ENCODE measurements at regions not wholly inside any gene's neighbourhood (a gene's known extent, or its start where the extent isn't known, plus 50 kb on each side); places are given as distances from the start of the nearest gene placed in this dataset.

DNA sequence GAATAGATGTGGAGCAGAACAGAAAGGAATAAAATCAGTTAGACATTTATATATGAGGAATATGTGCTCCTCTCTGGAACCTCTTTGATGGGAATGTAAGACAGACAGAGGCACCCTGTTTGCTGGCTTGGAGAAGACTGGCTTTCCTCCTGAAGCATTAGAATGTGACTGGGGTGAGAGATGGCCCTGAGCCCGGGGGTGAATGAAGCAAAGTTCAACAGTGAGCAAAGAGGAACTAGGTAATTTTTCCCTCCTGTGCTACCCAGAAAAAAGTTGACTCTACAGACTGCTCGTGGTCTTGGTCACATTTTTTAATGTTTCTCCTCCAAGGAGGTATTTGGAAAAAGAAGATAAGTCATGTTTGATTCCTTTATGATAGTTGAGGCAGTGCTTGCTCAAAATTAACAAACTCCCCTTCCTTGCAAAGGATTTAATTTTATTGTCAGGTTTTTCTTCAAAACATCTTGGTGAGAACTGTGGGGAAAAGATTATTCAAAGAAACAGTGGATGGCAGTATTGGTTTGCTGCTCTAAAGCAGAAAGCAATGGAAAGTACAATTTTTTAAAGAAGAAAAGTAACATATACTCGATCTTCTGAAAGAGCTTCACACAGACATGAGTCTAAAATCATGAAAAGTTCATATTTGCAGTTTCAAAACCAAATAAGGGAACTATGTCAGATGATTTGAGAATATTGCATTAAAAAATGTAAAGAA is 370.4 kb upstream of the CDIN1 start:
- FAIRE-seq = no peak
- no peak for DNase-seq
- Histone ChIP-seq H3K4me1 (no peaks in the 10 kb centered on the region), H3K27ac (no peak overlapping the region), H3K9me3 (no peaks in the 10 kb centered on the region), H3K27me3 (no peaks in the 10 kb centered on the region), H3K36me3 (no peaks in the 10 kb centered on the region), H3K4me3 (no peak overlapping the region)
- WGBS, 2 donors = 38 to 45% methylated on average over 3 of the region's 3 CpGs
- intact Hi-C loops (cut with DNase I) = no loop called here
- TF ChIP-seq, protein P1, sequence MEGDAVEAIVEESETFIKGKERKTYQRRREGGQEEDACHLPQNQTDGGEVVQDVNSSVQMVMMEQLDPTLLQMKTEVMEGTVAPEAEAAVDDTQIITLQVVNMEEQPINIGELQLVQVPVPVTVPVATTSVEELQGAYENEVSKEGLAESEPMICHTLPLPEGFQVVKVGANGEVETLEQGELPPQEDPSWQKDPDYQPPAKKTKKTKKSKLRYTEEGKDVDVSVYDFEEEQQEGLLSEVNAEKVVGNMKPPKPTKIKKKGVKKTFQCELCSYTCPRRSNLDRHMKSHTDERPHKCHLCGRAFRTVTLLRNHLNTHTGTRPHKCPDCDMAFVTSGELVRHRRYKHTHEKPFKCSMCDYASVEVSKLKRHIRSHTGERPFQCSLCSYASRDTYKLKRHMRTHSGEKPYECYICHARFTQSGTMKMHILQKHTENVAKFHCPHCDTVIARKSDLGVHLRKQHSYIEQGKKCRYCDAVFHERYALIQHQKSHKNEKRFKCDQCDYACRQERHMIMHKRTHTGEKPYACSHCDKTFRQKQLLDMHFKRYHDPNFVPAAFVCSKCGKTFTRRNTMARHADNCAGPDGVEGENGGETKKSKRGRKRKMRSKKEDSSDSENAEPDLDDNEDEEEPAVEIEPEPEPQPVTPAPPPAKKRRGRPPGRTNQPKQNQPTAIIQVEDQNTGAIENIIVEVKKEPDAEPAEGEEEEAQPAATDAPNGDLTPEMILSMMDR (IDR thresholded peaks at IDR 0.05) = no peak
- ATAC-seq = no peak

GRCh38 chr15:36210426-36210825 is 369.0 kb upstream of the CDIN1 start:
- Histone ChIP-seq H3K27me3 (no peaks in the 10 kb centered on the region), H3K9me3 (no peaks in the 10 kb centered on the region), H3K36me3 (no peaks in the 10 kb centered on the region), H3K27ac (no peak overlapping the region), H3K4me1 (no peaks in the 10 kb centered on the region), H3K4me3 (no peak overlapping the region)
- TF ChIP-seq, protein P1 (IDR thresholded peaks at IDR 0.05) = no peak
- DNase-seq (no peak), FAIRE-seq (no peak), ATAC-seq (no peak)
- intact Hi-C loops (cut with DNase I) = no loop called here
- 54 to 68% methylated on average over 2 of the region's 2 CpGs for WGBS, 2 donors

DNA sequence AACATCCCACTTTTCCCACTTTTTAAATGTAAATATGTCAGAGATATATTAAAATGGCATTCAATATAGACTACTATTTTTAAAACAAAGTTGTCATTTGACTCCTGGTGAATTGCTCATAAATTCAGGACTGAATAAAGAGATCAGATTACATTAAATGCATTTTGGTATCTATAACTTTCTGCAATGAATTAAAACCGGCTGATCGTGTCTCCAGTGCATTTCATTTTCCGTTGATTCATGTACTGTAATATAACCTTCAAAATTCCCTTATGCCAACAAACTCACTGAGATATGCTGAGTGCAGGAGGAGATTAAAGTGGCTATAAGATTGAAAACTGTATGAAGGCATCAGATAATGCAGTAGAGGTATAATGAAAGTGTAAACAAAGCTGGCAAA is 361.1 kb upstream of the CDIN1 start:
- no peak overlapping the region for H3K4me3 ChIP-seq
- H3K4me1 ChIP-seq = no peaks in the 10 kb centered on the region
- H3K27me3 ChIP-seq = no peaks in the 10 kb centered on the region
- no peak for FAIRE-seq
- H3K27ac ChIP-seq = no peak overlapping the region
- no peak for ATAC-seq
- TF ChIP-seq, protein P1 (IDR thresholded peaks at IDR 0.05) = no peak
- no peak for DNase-seq
- 47 to 65% methylated on average over 3 of the region's 3 CpGs for WGBS, 2 donors
- intact Hi-C loops (cut with DNase I) = no loop called here
- no peaks in the 10 kb centered on the region for H3K9me3 ChIP-seq
- H3K36me3 ChIP-seq = no peaks in the 10 kb centered on the region

- no peaks in the 10 kb centered on the region for H3K9me3 ChIP-seq
Observed at GRCh38 chr15:36218991-36219390, 360.4 kb upstream of the CDIN1 start.

DNA sequence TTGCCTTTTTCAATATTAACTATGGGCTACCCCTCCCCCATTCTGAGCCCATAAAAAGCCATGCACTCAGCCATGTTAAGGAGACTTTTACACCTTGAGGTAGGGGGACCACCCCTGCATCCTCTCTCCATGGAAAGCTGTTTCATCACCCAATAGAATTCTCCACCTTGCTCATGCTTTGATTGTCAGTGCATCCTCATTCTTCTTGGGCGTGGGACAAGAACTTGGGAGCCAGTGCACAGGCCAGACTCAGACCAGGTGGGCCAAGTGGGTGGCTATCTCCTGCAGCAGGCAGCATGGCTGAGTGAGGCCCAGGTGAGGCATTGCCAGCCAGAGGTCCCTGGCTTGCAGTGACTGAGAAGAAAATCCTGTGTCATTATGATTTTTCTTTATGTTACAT is 357.4 kb upstream of the CDIN1 start:
- Histone ChIP-seq H3K4me1 (no peaks in the 10 kb centered on the region), H3K27me3 (no peaks in the 10 kb centered on the region), H3K27ac (no peak overlapping the region), H3K9me3 (peaks cover 0 to 4% (median 0%) of the 10 kb centered on the region in 4 donors), H3K4me3 (no peak overlapping the region), H3K36me3 (no peaks in the 10 kb centered on the region)
- no peak for ATAC-seq
- TF ChIP-seq, protein P1 (IDR thresholded peaks at IDR 0.05) = no peak
- intact Hi-C loops (cut with DNase I) = no loop called here
- FAIRE-seq = no peak
- DNase-seq = no peak
- 73 to 77% methylated on average over 1 of the region's 1 CpG for WGBS, 2 donors

More at GRCh38 chr15:36218991-36219390, 360.4 kb upstream of the CDIN1 start:
- H3K36me3 ChIP-seq = no peaks in the 10 kb centered on the region
- ATAC-seq (no peak), FAIRE-seq (no peak), DNase-seq (no peak)
- no peak overlapping the region for H3K27ac ChIP-seq
- no peak overlapping the region for H3K4me3 ChIP-seq
- no peaks in the 10 kb centered on the region for H3K27me3 ChIP-seq
- no peaks in the 10 kb centered on the region for H3K4me1 ChIP-seq
- TF ChIP-seq, protein P1 (IDR thresholded peaks at IDR 0.05) = no peak
- WGBS, 2 donors = 81 to 88% methylated on average over 2 of the region's 2 CpGs
- intact Hi-C loops (cut with DNase I) = no loop called here

All from pancreas (tissue), 10 donors.